GM23248 (cell line): ENCODE measurements at regions not wholly inside any gene's neighbourhood (a gene's known extent, or its start where the extent isn't known, plus 50 kb on each side); places are given as distances from the start of the nearest gene placed in this dataset.
"Not testable (repeated sequence)": the region's sequence is repeated elsewhere in the genome, so short reads cannot be mapped to it uniquely, and the experiment has no call there.

ENCODE experiments used
- EZH2 ChIP-seq: fragments of 200-600 bp; sonication (generic); IDR thresholded peaks from 2 replicates; pipeline ENCODE4 v1.6.1; 2018; ENCODE audit warnings: antibody characterized with exemption, mild to moderate bottlenecking; ENCODE audit not compliant: insufficient read depth, poor library complexity, severe bottlenecking
- EZH2phosphoT487 ChIP-seq: fragments of 200-600 bp; sonication (generic); IDR thresholded peaks from 2 replicates; pipeline ENCODE4 v1.6.1; 2018; ENCODE audit warnings: antibody characterized with exemption, moderate library complexity, mild to moderate bottlenecking, low read depth; ENCODE audit not compliant: insufficient read depth

GRCh38 chr7:32790766-32791430 lies 100.7 kb downstream of the KBTBD2 start:
- TF ChIP-seq EZH2, EZH2phosphoT487: not testable (repeated sequence)
